GM03348 (cell line): ENCODE measurements at regions not wholly inside any gene's neighbourhood (a gene's known extent, or its start where the extent isn't known, plus 50 kb on each side); places are given as distances from the start of the nearest gene placed in this dataset.
"Not testable (repeated sequence)": the region's sequence is repeated elsewhere in the genome, so short reads cannot be mapped to it uniquely, and the experiment has no call there.

Experiments used
- DNase-seq: peaks from one replicate; pipeline ENCODE4 v3.0.0; 2012; ENCODE audit warnings: low spot score

DNA sequence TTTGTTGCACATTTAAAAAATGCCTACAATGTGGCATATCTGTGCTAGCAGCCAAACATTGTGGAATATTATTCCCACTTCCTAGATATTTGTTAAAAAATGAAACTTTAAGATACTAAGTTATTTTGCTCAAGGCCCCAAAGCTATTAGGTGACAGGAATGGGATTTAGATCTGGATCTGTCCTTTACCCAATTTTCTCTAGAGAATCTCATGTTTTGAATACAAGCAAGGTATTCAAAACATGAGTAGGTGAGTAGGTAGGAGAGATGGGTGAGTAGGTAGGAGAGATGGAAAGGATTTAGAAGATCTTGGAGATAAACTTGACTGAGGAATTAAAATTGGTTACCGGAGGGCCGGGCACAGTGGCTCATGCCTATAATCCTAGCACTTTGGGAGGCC lies 61.2 kb upstream of the AKIRIN2 start:
- no peak for DNase-seq

DNA sequence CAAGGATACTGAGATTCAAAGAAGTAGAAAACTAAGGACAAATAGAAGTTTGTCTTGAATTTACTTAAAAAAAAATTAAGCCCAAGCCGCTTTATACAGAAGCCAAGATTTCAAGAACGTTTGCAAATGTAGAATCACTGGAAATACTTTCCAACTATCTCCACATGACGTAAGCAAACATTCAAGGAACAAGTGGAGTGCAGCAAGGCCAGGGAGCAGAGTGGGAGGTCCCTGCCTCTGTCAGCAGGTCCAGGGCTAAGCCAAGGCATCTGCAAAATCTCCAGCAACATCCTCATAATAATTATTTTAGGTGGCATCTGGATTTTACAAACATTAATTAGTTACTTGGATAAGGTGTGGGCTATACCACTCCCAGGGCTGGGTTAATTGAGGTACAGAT lies 60.1 kb upstream of the AKIRIN2 start:
- DNase-seq = no peak

DNA sequence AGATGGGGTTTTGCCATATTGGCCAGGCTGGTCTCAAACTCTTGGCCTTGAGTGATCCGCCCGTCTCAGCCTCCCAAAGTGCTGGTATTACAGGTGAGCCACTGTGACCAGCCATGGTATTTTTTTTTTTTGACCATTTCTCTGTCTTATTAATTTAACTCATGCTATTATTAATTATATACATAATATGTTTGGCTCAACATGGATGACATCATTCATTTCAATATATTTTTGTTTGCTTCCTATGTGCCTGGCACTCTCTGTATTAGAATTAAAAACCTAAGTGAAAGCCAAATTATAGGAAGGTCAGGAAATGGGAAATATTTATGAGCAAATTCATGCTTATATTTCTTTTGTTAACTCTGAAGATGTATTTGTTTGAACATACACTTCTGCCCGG lies 55.8 kb upstream of the AKIRIN2 start:
- DNase-seq = no peak

DNA sequence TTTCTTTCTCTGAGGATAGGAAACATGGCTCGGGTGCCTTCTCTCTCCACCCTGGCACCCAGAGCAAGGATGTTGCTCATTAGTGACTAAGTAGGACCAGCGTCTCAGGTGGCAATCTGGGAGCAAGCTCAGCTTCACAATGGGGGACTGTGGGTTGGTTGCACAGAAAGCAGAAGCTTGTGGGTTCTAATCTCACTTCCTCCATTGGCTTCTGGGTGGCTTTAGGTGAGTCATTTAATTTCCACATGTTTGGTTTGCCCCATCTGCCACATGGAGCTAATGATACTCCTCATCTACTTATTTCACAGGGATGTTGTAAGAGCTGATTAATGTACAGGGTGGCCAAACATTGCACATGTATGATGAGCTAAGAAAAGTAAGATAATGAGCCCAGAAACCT lies 54.8 kb upstream of the AKIRIN2 start:
- peak; percentile 77 for DNase-seq

DNA sequence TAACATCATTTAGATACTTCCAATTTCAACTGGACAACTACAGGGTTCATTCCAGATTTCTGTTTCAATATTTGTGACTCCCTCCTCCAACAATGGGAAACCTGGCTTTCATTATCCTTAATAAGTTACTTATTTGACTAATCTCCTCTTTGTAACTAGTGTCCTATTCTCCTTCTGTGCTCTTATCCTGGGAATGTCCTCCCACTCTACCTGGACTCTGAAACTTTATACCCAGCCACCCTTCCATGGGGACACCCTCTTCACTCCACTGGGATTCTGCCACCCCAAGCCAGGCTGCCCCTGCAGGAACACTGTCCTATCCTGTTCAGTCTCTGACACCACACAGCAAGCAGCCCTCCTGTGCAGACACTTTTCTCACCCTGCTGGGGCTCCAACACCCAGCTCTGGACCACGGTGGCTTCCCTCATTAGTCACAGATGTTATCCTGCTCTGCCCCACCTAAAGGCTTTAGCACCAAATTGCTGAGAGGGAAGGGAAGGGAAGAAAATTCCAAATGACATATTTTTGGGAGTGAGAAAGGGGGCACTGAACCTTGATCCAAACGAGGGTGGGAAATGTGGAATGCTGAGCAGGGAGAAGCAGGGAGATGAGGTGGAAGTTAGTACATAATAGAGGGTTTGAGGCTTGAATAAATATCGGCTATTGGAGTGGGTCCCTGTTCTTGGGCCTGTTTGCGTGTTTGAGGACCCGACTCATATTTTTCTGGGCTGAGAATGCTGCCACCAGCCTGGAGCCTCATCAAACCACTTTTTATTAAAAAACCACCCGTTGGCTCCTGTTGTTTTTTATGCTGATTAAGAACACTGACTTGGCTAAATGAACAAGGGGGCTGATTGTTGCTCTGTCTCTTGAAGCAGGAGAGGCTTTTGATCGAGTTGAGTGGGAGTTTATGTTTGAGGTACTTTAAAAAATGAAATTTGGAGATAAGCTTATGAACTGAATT lies 54.0 kb upstream of the AKIRIN2 start:
- peak; percentile 38 for DNase-seq

DNA sequence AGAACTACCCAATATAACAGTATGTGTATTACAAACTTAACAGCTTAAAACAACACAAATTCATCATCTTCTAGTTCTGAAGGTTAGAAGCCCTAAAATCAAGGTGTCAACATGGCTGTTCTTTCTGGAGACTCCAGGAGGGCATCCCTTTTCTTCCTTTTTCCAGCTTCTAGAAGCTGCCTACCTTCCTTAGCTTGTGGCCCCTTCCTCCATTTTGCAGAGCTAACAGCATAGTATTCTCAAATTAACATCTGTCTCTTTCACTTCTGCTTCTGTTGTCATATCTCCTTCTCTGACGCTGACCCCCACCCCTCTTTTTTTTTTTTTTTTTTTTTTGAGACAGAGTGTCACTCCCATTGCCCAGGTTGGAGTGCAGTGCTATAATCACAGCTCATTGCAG lies 52.8 kb upstream of the AKIRIN2 start:
- DNase-seq = no peak

DNA sequence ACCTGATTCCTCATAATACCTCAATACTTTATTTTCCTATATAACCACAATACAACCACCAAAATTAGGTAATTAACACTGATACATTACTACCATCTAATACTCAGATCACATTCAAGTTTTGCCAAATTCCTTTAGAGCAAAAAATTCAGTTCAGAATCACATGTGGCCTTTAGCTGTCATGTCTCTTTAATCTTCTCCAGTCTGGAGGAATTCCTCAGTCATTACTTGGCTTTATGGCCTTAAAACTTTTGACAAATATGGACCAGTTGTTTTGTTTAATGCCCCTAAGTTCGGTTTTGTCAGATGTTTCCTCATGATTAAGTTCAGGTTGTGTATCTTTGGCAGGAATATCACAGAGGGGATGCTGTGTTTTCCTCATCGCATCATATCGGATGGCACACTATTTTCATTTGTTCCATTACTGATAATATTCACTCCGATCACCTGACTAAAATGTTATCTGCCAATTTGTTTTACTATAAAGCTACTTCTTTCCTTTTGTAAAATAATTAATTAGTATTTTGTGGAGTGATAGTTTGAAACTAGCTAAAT lies 51.2 kb upstream of the AKIRIN2 start:
- DNase-seq = peak; percentile 16

DNA sequence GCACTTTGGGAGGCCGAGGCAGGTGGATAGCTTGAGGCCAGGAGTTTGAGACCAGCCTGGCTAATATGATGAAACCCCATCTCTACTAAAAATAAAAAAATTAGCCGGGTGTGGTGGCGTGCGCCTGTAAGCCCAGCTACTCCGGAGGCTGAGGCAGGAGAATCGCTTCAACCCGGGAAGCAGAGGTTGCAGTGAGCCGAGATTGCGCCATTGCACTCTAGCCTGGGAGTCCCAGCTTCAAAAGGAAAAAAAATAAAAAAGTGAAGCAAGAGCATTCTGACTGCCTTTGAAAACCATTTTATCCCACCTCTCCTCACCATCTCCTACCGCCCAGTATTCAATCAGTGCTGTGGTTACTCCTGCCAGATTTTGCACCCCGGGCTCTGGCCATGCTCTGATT lies 50.5 kb upstream of the AKIRIN2 start:
- DNase-seq = not testable (repeated sequence)
